ENCODE measurements at regions not wholly inside any gene's neighbourhood (a gene's known extent, or its start where the extent isn't known, plus 50 kb on each side); places are given as distances from the start of the nearest gene placed in this dataset.

- no peak for TF ChIP-seq EP300 (IDR thresholded peaks at IDR 0.05; ENCODE audit: borderline replicate concordance in 1 of 2, low read depth in 2 of 2, low read length in 2 of 2)
- TF ChIP-seq BACH1 (IDR thresholded peaks at IDR 0.05; ENCODE audit: low read length), result no peak
- TF ChIP-seq RXRA (IDR thresholded peaks at IDR 0.05; ENCODE audit: insufficient read depth, low read depth, low read length), result no peak
- TF ChIP-seq SUZ12 (IDR thresholded peaks at IDR 0.05; ENCODE audit: low read length), result no peak
- TF ChIP-seq CREB1 (IDR thresholded peaks at IDR 0.05), result no peak
These were observed 1342.7 kb upstream of the TENM4 start (continued) for GRCh38 chr11:80783561-80783960.

Measured in H1 (cell line).